GM23248 (cell line): ENCODE measurements at regions not wholly inside any gene's neighbourhood (a gene's known extent, or its start where the extent isn't known, plus 50 kb on each side); places are given as distances from the start of the nearest gene placed in this dataset.

Experiments used
- DNase-seq: peaks from one replicate; pipeline ENCODE4 v3.0.0-alpha.2; 2015
- H2AFZ ChIP-seq: fragments of 200-600 bp; sonication (generic); 2 replicates; pipeline ENCODE4 v1.6.1; 2016; ENCODE audit warnings: antibody characterized with exemption
- H3F3A ChIP-seq: fragments of 200-600 bp; sonication (generic); 2 replicates; pipeline ENCODE4 v1.6.1; 2016; ENCODE audit warnings: mild to moderate bottlenecking, antibody characterized with exemption, mixed run types; ENCODE audit not compliant: insufficient read depth
- H3K27ac ChIP-seq: fragments of 200-600 bp; sonication (generic); 2 replicates; pipeline ENCODE4 v1.5.1; 2016; ENCODE audit warnings: mild to moderate bottlenecking
- H3K27me3 ChIP-seq: fragments of 200-600 bp; sonication (generic); replicated peaks from 2 replicates; pipeline ENCODE4 v1.6.1; 2016; ENCODE audit warnings: mild to moderate bottlenecking; ENCODE audit not compliant: insufficient read depth
- H3K36me3 ChIP-seq: fragments of 200-600 bp; sonication (generic); 2 replicates; pipeline ENCODE4 v1.6.1; 2016; ENCODE audit warnings: low read depth, mild to moderate bottlenecking
- H3K4me1 ChIP-seq: fragments of 200-600 bp; sonication (generic); 2 replicates; pipeline ENCODE4 v1.6.1; 2016; ENCODE audit warnings: mild to moderate bottlenecking; ENCODE audit not compliant: insufficient read depth
- H3K4me2 ChIP-seq: fragments of 200-600 bp; sonication (generic); one replicate; pipeline ENCODE4 v1.6.1; 2016; ENCODE audit warnings: mild to moderate bottlenecking; ENCODE audit not compliant: unreplicated experiment
- H3K4me3 ChIP-seq: fragments of 200-600 bp; sonication (generic); 2 replicates; pipeline ENCODE4 v1.5.1; 2016; ENCODE audit warnings: mild to moderate bottlenecking
- H3K79me2 ChIP-seq: fragments of 200-600 bp; sonication (generic); 2 replicates; pipeline ENCODE4 v1.6.1; 2016; ENCODE audit warnings: mild to moderate bottlenecking; ENCODE audit not compliant: insufficient read depth
- H3K9ac ChIP-seq: fragments of 200-600 bp; sonication (generic); 2 replicates; pipeline ENCODE4 v1.6.1; 2016; ENCODE audit warnings: mild to moderate bottlenecking
- H3K9me2 ChIP-seq: fragments of 200-600 bp; sonication (generic); 2 replicates; pipeline ENCODE4 v1.6.1; 2016; ENCODE audit warnings: mixed run types, mild to moderate bottlenecking, moderate library complexity; ENCODE audit not compliant: insufficient read depth
- H3K9me3 ChIP-seq: fragments of 200-600 bp; sonication (generic); one replicate; pipeline ENCODE4 v1.6.1; 2017; ENCODE audit warnings: low read depth
- H4K20me1 ChIP-seq: fragments of 200-600 bp; sonication (generic); 2 replicates; pipeline ENCODE4 v1.6.0; 2016; ENCODE audit not compliant: insufficient read depth
- EZH2 ChIP-seq: fragments of 200-600 bp; sonication (generic); IDR thresholded peaks from 2 replicates; pipeline ENCODE4 v1.6.1; 2018; ENCODE audit warnings: antibody characterized with exemption, mild to moderate bottlenecking; ENCODE audit not compliant: insufficient read depth, poor library complexity, severe bottlenecking
- EZH2phosphoT487 ChIP-seq: fragments of 200-600 bp; sonication (generic); IDR thresholded peaks from 2 replicates; pipeline ENCODE4 v1.6.1; 2018; ENCODE audit warnings: antibody characterized with exemption, moderate library complexity, mild to moderate bottlenecking, low read depth; ENCODE audit not compliant: insufficient read depth
- whole genome bisulfite sequencing, 2 experiments: methylation state at CpG; one replicate each; pipeline ENCODE4 v1.1.6; 2015 to 2017; ENCODE audit warnings: low lambda C conversion rate in 2 of 2, low coverage in 1 of 2; ENCODE audit errors: missing lambda C conversion rate in 2 of 2; 5-methylcytosine and 5-hydroxymethylcytosine counted together
- in situ Hi-C: fragments of 300-500 bp; cut with MboI; formaldehyde crosslinking; loops from 2 replicates; pipeline ENCODE4 v1.15.0; 2020

DNA sequence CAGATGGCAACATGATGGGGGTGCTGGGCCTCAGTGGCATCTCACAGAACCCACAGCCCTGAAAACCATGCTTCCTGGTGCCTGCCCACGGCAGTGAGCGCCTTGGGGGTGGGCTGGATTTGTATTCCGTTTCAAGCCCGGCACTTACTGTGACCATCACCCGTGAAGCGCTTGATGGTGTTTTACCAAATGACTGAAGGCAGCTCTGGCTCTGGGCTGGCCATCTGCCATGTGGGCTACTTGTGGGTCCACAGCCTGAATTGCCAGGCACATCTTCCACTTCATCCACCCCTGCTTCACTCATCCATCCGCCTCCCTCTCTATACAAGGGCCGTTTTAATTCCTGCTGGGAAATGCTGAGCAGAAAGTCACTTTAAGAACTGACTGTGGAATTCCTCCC lies 250.9 kb upstream of the GMDS start:
- no peak for TF ChIP-seq EZH2
- no peak for TF ChIP-seq EZH2phosphoT487
- 39 to 44% methylated on average over 8 of the region's 8 CpGs for WGBS, 2 experiments
- H4K20me1 ChIP-seq = no peaks in the 10 kb centered on the region
- no peaks in the 10 kb centered on the region for H3F3A ChIP-seq
- H3K36me3 ChIP-seq = no peaks in the 10 kb centered on the region
- H3K9me3 ChIP-seq = no peaks in the 10 kb centered on the region
- H3K9me2 ChIP-seq = no peaks in the 10 kb centered on the region
- no peak overlapping the region for H3K4me2 ChIP-seq
- no peak overlapping the region for H2AFZ ChIP-seq
- H3K79me2 ChIP-seq = no peaks in the 10 kb centered on the region
- no peak for DNase-seq
- no peak overlapping the region for H3K9ac ChIP-seq
- in situ Hi-C loops = no loop called here
- H3K4me1 ChIP-seq = no peaks in the 10 kb centered on the region
- no peak overlapping the region for H3K27ac ChIP-seq
- no peak overlapping the region for H3K4me3 ChIP-seq
- peaks cover 12% of the 10 kb centered on the region; the same call in 1 of the 2 replicates for H3K27me3 ChIP-seq

GRCh38 chr6:2492686-2493523 lies 247.5 kb upstream of the GMDS start:
- no peak for DNase-seq
- Histone ChIP-seq H3K4me1 (no peaks in the 10 kb centered on the region), H3K9me3 (no peaks in the 10 kb centered on the region), H3K27ac (no peak overlapping the region), H3F3A (no peaks in the 10 kb centered on the region), H3K9ac (no peak overlapping the region), H3K27me3 (peaks cover 9% of the 10 kb centered on the region; the same call in 1 of the 2 replicates), H3K36me3 (no peaks in the 10 kb centered on the region), H3K79me2 (no peaks in the 10 kb centered on the region), H4K20me1 (no peaks in the 10 kb centered on the region), H3K9me2 (no peaks in the 10 kb centered on the region), H3K4me2 (no peak overlapping the region), H3K4me3 (no peak overlapping the region), H2AFZ (no peak overlapping the region)
- WGBS, 2 experiments = 49 to 51% methylated on average over 12 of the region's 12 CpGs
- TF ChIP-seq EZH2 = no peak
- no peak for TF ChIP-seq EZH2phosphoT487
- in situ Hi-C loops = no loop called here

GRCh38 chr6:2491137-2491536 lies 245.7 kb upstream of the GMDS start:
- 80 to 85% methylated on average over 14 of the region's 14 CpGs for WGBS, 2 experiments

GRCh38 chr6:2488578-2488977 lies 243.2 kb upstream of the GMDS start:
- Histone ChIP-seq H3K27ac (no peak overlapping the region), H3K9me2 (no peaks in the 10 kb centered on the region)

More at GRCh38 chr6:2491137-2491536, 245.7 kb upstream of the GMDS start:
- Histone ChIP-seq H3K9me3 (no peaks in the 10 kb centered on the region), H3K27me3 (peaks cover 24% of the 10 kb centered on the region; the same call in 1 of the 2 replicates), H3K79me2 (no peaks in the 10 kb centered on the region), H3K9me2 (no peaks in the 10 kb centered on the region), H3K36me3 (no peaks in the 10 kb centered on the region), H3K9ac (no peak overlapping the region), H3F3A (no peaks in the 10 kb centered on the region), H3K4me2 (no peak overlapping the region), H3K4me1 (no peaks in the 10 kb centered on the region), H3K27ac (no peak overlapping the region), H4K20me1 (no peaks in the 10 kb centered on the region), H3K4me3 (no peak overlapping the region), H2AFZ (no peak overlapping the region)
- TF ChIP-seq EZH2phosphoT487 (no peak), EZH2 (no peak)
- DNase-seq = no peak
- in situ Hi-C loops = no loop called here

More at GRCh38 chr6:2488578-2488977, 243.2 kb upstream of the GMDS start:
- 52 to 53% methylated on average over 6 of the region's 6 CpGs for WGBS, 2 experiments
- no peak overlapping the region for H3K4me2 ChIP-seq
- no peak overlapping the region for H2AFZ ChIP-seq
- H3K27me3 ChIP-seq = peaks cover 21% of the 10 kb centered on the region; the same call in 1 of the 2 replicates
- no peaks in the 10 kb centered on the region for H3K36me3 ChIP-seq
- H3K9ac ChIP-seq = no peak overlapping the region
- TF ChIP-seq EZH2 (no peak), EZH2phosphoT487 (no peak)
- DNase-seq = no peak
- H4K20me1 ChIP-seq = no peaks in the 10 kb centered on the region
- no peaks in the 10 kb centered on the region for H3K79me2 ChIP-seq
- in situ Hi-C loops = no loop called here
- no peaks in the 10 kb centered on the region for H3K9me3 ChIP-seq
- no peak overlapping the region for H3K4me3 ChIP-seq
- no peaks in the 10 kb centered on the region for H3K4me1 ChIP-seq
- no peaks in the 10 kb centered on the region for H3F3A ChIP-seq
